ENCODE measurements at regions not wholly inside any gene's neighbourhood (a gene's known extent, or its start where the extent isn't known, plus 50 kb on each side); places are given as distances from the start of the nearest gene placed in this dataset.

- ATAC-seq (no peak), DNase-seq (peak in 2 of 4 donors; percentile 3 to 17)
- Histone ChIP-seq H3K9me3 (no peaks in the 10 kb centered on the region), H3K27ac (no peak overlapping the region), H3K36me3 (replicated peaks in 1 of 2; ENCODE audit: insufficient read depth in 1 of 2, low read depth in 2 of 2) (no peaks in the 10 kb centered on the region), H3K4me1 (peaks cover 5% of the 10 kb centered on the region), H3K4me3 (no peak overlapping the region), H3K27me3 (no peaks in the 10 kb centered on the region)
- 20 to 21% methylated on average over 2 of the region's 2 CpGs for WGBS, 2 donors
- intact Hi-C loops (cut with DNase I): no loop called here
- TF ChIP-seq, protein P1, sequence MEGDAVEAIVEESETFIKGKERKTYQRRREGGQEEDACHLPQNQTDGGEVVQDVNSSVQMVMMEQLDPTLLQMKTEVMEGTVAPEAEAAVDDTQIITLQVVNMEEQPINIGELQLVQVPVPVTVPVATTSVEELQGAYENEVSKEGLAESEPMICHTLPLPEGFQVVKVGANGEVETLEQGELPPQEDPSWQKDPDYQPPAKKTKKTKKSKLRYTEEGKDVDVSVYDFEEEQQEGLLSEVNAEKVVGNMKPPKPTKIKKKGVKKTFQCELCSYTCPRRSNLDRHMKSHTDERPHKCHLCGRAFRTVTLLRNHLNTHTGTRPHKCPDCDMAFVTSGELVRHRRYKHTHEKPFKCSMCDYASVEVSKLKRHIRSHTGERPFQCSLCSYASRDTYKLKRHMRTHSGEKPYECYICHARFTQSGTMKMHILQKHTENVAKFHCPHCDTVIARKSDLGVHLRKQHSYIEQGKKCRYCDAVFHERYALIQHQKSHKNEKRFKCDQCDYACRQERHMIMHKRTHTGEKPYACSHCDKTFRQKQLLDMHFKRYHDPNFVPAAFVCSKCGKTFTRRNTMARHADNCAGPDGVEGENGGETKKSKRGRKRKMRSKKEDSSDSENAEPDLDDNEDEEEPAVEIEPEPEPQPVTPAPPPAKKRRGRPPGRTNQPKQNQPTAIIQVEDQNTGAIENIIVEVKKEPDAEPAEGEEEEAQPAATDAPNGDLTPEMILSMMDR (IDR thresholded peaks at IDR 0.05): no peak
- no peak for TF ChIP-seq POLR2A (IDR thresholded peaks at IDR 0.05)
Observed at GRCh38 chr1:88357729-88358128, 326.3 kb upstream of the PKN2 start.

GRCh38 chr1:88371436-88372023, 312.5 kb upstream of the PKN2 start:
- Histone ChIP-seq H3K4me1 (no peaks in the 10 kb centered on the region), H3K36me3 (replicated peaks in 1 of 2; ENCODE audit: insufficient read depth in 1 of 2, low read depth in 2 of 2) (no peaks in the 10 kb centered on the region), H3K27ac (no peak overlapping the region), H3K4me3 (no peak overlapping the region), H3K9me3 (no peaks in the 10 kb centered on the region), H3K27me3 (no peaks in the 10 kb centered on the region)
- ATAC-seq (no peak), DNase-seq (no peak)
- intact Hi-C loops (cut with DNase I): no loop called here
- 74 to 79% methylated on average over 4 of the region's 4 CpGs for WGBS, 2 donors
- TF ChIP-seq, protein P1 (IDR thresholded peaks at IDR 0.05): no peak
- no peak for TF ChIP-seq POLR2A (IDR thresholded peaks at IDR 0.05)

GRCh38 chr1:88375977-88376376, 308.1 kb upstream of the PKN2 start:
- intact Hi-C loops (cut with DNase I): no loop called here
- Histone ChIP-seq H3K27me3 (no peaks in the 10 kb centered on the region), H3K4me1 (no peaks in the 10 kb centered on the region), H3K9me3 (no peaks in the 10 kb centered on the region), H3K27ac (no peak overlapping the region), H3K36me3 (replicated peaks in 1 of 2; ENCODE audit: insufficient read depth in 1 of 2, low read depth in 2 of 2) (no peaks in the 10 kb centered on the region), H3K4me3 (no peak overlapping the region)
- 50 to 75% methylated on average over 1 of the region's 1 CpG for WGBS, 2 donors
- no peak for TF ChIP-seq POLR2A (IDR thresholded peaks at IDR 0.05)
- TF ChIP-seq, protein P1 (IDR thresholded peaks at IDR 0.05): no peak
- no peak for DNase-seq
- no peak for ATAC-seq

DNA sequence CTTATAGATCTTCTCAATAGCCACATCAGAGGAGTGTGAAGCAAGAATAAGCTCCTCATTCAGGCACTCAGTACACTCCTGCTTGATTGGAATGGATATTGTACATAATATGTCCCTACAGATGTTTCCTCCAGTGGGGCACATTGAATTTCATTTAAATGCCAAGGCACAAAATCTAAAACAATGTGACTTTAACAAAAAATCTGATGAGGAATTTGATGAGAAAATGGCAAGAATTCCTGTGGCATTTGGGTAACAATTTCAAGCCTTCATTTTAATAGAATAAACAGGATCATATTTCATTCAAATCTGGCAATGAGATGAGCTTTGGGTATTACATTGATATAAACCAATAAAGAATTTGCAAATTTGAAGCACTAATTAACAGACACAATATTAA, 307.7 kb upstream of the PKN2 start:
- Histone ChIP-seq H3K27ac (no peak overlapping the region), H3K4me1 (no peaks in the 10 kb centered on the region), H3K9me3 (no peaks in the 10 kb centered on the region), H3K36me3 (replicated peaks in 1 of 2; ENCODE audit: insufficient read depth in 1 of 2, low read depth in 2 of 2) (no peaks in the 10 kb centered on the region), H3K4me3 (no peak overlapping the region), H3K27me3 (no peaks in the 10 kb centered on the region)
- DNase-seq (no peak), ATAC-seq (no peak)
- intact Hi-C loops (cut with DNase I): no loop called here
- TF ChIP-seq, protein P1 (IDR thresholded peaks at IDR 0.05): no peak
- no peak for TF ChIP-seq POLR2A (IDR thresholded peaks at IDR 0.05)

DNA sequence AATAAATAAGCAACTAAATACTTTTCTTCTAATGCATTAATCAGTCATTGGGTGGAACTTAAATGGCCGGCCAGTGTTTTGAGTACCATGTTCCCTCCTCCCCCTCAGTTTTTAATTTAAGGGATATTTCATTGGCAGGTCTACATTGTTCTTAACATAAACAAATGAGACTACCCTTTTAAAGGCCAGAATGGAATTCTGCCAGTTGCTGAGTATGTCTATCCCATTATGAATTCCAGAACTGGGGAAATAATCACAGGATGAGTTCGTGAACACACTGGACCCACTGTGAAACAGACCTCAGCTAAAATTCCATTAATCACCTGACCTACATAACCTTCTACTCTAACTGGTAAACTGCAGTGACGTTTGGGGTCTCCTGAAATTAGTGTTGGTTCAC, 305.5 kb upstream of the PKN2 start:
- intact Hi-C loops (cut with DNase I): no loop called here
- 58 to 64% methylated on average over 3 of the region's 3 CpGs for WGBS, 2 donors
- no peak for TF ChIP-seq POLR2A (IDR thresholded peaks at IDR 0.05)
- TF ChIP-seq, protein P1 (IDR thresholded peaks at IDR 0.05): no peak
- DNase-seq: no peak
- no peaks in the 10 kb centered on the region for H3K27me3 ChIP-seq
- no peak overlapping the region for H3K4me3 ChIP-seq
- no peaks in the 10 kb centered on the region for H3K36me3 ChIP-seq (replicated peaks in 1 of 2; ENCODE audit: insufficient read depth in 1 of 2, low read depth in 2 of 2)
- H3K9me3 ChIP-seq: no peaks in the 10 kb centered on the region
- H3K27ac ChIP-seq: no peak overlapping the region
- H3K4me1 ChIP-seq: no peaks in the 10 kb centered on the region
- ATAC-seq: no peak

Data from body of pancreas (tissue), 4 donors.